IMR-90 (cell line): ENCODE measurements at regions not wholly inside any gene's neighbourhood (a gene's known extent, or its start where the extent isn't known, plus 50 kb on each side); places are given as distances from the start of the nearest gene placed in this dataset.

ENCODE experiments used
- ATAC-seq: fragments of 200-7000 bp; cut with Tn5 transposase; 2 replicates; pipeline ENCODE4 v1.9.1; 2020; ENCODE audit warnings: low read depth, mild to moderate bottlenecking, moderate library complexity
- BruUV-seq: library from RNA; stranded (reverse); fragments of 400-500 nt; replicated peaks from 2 replicates; lab custom pipeline; 2021; lab: Mats Ljungman, UMichigan
- CTCF ChIA-PET: fragments of 300-600 bp; formaldehyde crosslinking; extraction: SDS; loops from one replicate; lab custom pipeline; 2021; ENCODE audit warnings: antibody characterized with exemption; lab: Yijun Ruan, JAX
- POLR2A ChIA-PET: fragments of 300-600 bp; sonication (Branson Sonifier 250); formaldehyde crosslinking; loops from one replicate; lab custom pipeline; 2022; ENCODE audit warnings: antibody characterized with exemption; ENCODE audit not compliant: unreplicated experiment; lab: Charles Lee
- DNase-seq: peaks from one replicate; pipeline ENCODE4 v3.0.0; 2013
- H2AFZ ChIP-seq: replicated peaks from 2 replicates; pipeline ENCODE3; 2013; ENCODE audit warnings: low read length, mild to moderate bottlenecking; ENCODE audit not compliant: poor library complexity
- H2AK5ac ChIP-seq: 2 replicates; pipeline ENCODE4 v1.6.1; 2013; ENCODE audit warnings: low read depth, low read length, inconsistent platforms
- H2AK9ac ChIP-seq: replicated peaks from 2 replicates; pipeline ENCODE3; 2013; ENCODE audit warnings: mild to moderate bottlenecking, low read depth, low read length, moderate library complexity; ENCODE audit not compliant: poor library complexity
- H2BK120ac ChIP-seq: 2 replicates; pipeline ENCODE4 v1.6.1; 2013; ENCODE audit warnings: low read depth, low read length, inconsistent platforms
- H2BK15ac ChIP-seq: 3 replicates; pipeline ENCODE4 v1.6.1; 2013; ENCODE audit warnings: low read depth, low read length, inconsistent platforms
- H2BK20ac ChIP-seq: 2 replicates; pipeline ENCODE4 v1.6.1; 2013; ENCODE audit warnings: low read depth, mild to moderate bottlenecking, inconsistent platforms, low read length, moderate library complexity
- H2BK5ac ChIP-seq: 2 replicates; pipeline ENCODE4 v1.6.1; 2013; ENCODE audit warnings: mild to moderate bottlenecking, low read depth, low read length, inconsistent platforms; ENCODE audit not compliant: poor library complexity, severe bottlenecking
- H3K14ac ChIP-seq: replicated peaks from 2 replicates; pipeline ENCODE4 v1.6.1; 2013; ENCODE audit warnings: low read depth, low read length, inconsistent platforms
- H3K18ac ChIP-seq: 2 replicates; pipeline ENCODE4 v1.6.1; 2013; ENCODE audit warnings: low read depth, low read length, control low read depth
- H3K23ac ChIP-seq: 2 replicates; pipeline ENCODE4 v1.6.1; 2013; ENCODE audit warnings: low read depth, low read length, inconsistent platforms
- H3K27ac ChIP-seq: 2 replicates; pipeline ENCODE4 v1.5.1; 2013; ENCODE audit warnings: mild to moderate bottlenecking, control low read depth, low read length; ENCODE audit not compliant: insufficient read depth
- H3K27me3 ChIP-seq: 2 replicates; pipeline ENCODE4 v1.6.1; 2013; ENCODE audit warnings: low read length; ENCODE audit not compliant: control insufficient read depth, insufficient read depth
- H3K36me3 ChIP-seq: 2 replicates; pipeline ENCODE4 v1.6.1; 2013; ENCODE audit warnings: low read length, mixed read lengths; ENCODE audit not compliant: control insufficient read depth, insufficient read depth
- H3K4ac ChIP-seq: 2 replicates; pipeline ENCODE4 v1.6.1; 2013; ENCODE audit warnings: low read depth, low read length, inconsistent platforms
- H3K4me1 ChIP-seq: 2 replicates; pipeline ENCODE4 v1.6.1; 2013; ENCODE audit warnings: low read length, mixed read lengths; ENCODE audit not compliant: control insufficient read depth, insufficient read depth
- H3K4me2 ChIP-seq: 2 replicates; pipeline ENCODE4 v1.6.1; 2013; ENCODE audit warnings: low read depth, mild to moderate bottlenecking, control low read depth, low read length, moderate library complexity
- H3K4me3 ChIP-seq: 2 replicates; pipeline ENCODE4 v1.5.1; 2013; ENCODE audit warnings: low read depth, mild to moderate bottlenecking, control low read depth, low read length, moderate library complexity; ENCODE audit not compliant: insufficient read depth
- H3K56ac ChIP-seq: 2 replicates; pipeline ENCODE4 v1.6.1; 2013; ENCODE audit warnings: low read length, inconsistent platforms; ENCODE audit not compliant: insufficient read depth; ENCODE audit errors: extremely low read depth
- H3K79me1 ChIP-seq, 2 experiments: 2 replicates each; pipeline ENCODE4 v1.6.1; 2013; ENCODE audit warnings: low read length in 2 of 2, inconsistent platforms in 1 of 2, low read depth in 1 of 2
- H3K9ac ChIP-seq: 2 replicates; pipeline ENCODE4 v1.6.1; 2013; ENCODE audit warnings: low read depth, low read length, control low read depth
- H3K9me1 ChIP-seq: 2 replicates; pipeline ENCODE4 v1.6.1; 2013; ENCODE audit warnings: low read length, inconsistent platforms; ENCODE audit not compliant: insufficient read depth
- H3K9me3 ChIP-seq: 2 replicates; pipeline ENCODE4 v1.6.1; 2013; ENCODE audit warnings: low read length; ENCODE audit not compliant: control insufficient read depth, insufficient read depth
- H4K20me1 ChIP-seq: 2 replicates; pipeline ENCODE4 v1.6.1; 2013; ENCODE audit warnings: low read length, inconsistent platforms; ENCODE audit not compliant: insufficient read depth
- H4K5ac ChIP-seq: 2 replicates; pipeline ENCODE4 v1.6.1; 2013; ENCODE audit warnings: mild to moderate bottlenecking, low read depth, low read length, control low read depth
- H4K8ac ChIP-seq, 2 experiments: 2 replicates each; pipeline ENCODE4 v1.6.1; 2013; ENCODE audit warnings: low read depth in 2 of 2, low read length in 2 of 2, control low read depth in 1 of 2, inconsistent platforms in 1 of 2
- H4K91ac ChIP-seq: 2 replicates; pipeline ENCODE4 v1.6.1; 2013; ENCODE audit warnings: low read depth, low read length, inconsistent platforms; ENCODE audit not compliant: insufficient read depth
- BHLHE40 ChIP-seq: fragments of 150-350 bp; IDR thresholded peaks from 2 replicates; pipeline ENCODE4 v1.6.1; 2016; ENCODE audit warnings: mild to moderate bottlenecking, low read depth, low read length
- CEBPB ChIP-seq: IDR thresholded peaks from 2 replicates; pipeline ENCODE4 v1.6.1; 2012; ENCODE audit warnings: low read depth, low read length, improper control_type of control experiment
- CHD1 ChIP-seq: IDR thresholded peaks from 2 replicates; pipeline ENCODE4 v1.6.1; 2012; ENCODE audit warnings: low read depth, low read length, improper control_type of control experiment
- FOS ChIP-seq: fragments of 150-350 bp; IDR thresholded peaks from 2 replicates; pipeline ENCODE4 v1.6.1; 2016; ENCODE audit warnings: low read depth, low read length
- MAFK ChIP-seq: IDR thresholded peaks from 2 replicates; pipeline ENCODE4 v1.6.1; 2012; ENCODE audit warnings: low read depth, low read length, improper control_type of control experiment
- MAZ ChIP-seq: IDR thresholded peaks from 2 replicates; pipeline ENCODE4 v1.6.1; 2012; ENCODE audit warnings: low read depth, mild to moderate bottlenecking, low read length, improper control_type of control experiment, moderate library complexity, borderline replicate concordance
- MXI1 ChIP-seq: IDR thresholded peaks from 2 replicates; pipeline ENCODE4 v1.6.1; 2012; ENCODE audit warnings: low read depth, mild to moderate bottlenecking, low read length, moderate library complexity, borderline replicate concordance
- NFE2L2 ChIP-seq: fragments of 150-350 bp; IDR thresholded peaks from 2 replicates; pipeline ENCODE4 v1.6.1; 2016; ENCODE audit warnings: low read depth, mild to moderate bottlenecking, low read length
- POLR2A ChIP-seq: IDR thresholded peaks from 2 replicates; pipeline ENCODE4 v1.6.1; 2012; ENCODE audit warnings: mild to moderate bottlenecking, low read depth, low read length
- RAD21 ChIP-seq: IDR thresholded peaks from 2 replicates; pipeline ENCODE4 v1.6.1; 2012; ENCODE audit warnings: low read length, improper control_type of control experiment
- RCOR1 ChIP-seq: IDR thresholded peaks from 2 replicates; pipeline ENCODE4 v1.6.1; 2012; ENCODE audit warnings: mild to moderate bottlenecking, low read length, improper control_type of control experiment; ENCODE audit not compliant: insufficient replicate concordance
- RFX5 ChIP-seq: IDR thresholded peaks from 2 replicates; pipeline ENCODE4 v1.8.0; 2012; ENCODE audit warnings: low read depth, mild to moderate bottlenecking, low read length, moderate library complexity
- SMC3 ChIP-seq: fragments of 150-350 bp; IDR thresholded peaks from 2 replicates; pipeline ENCODE4 v1.6.1; 2016; ENCODE audit warnings: low read depth, mild to moderate bottlenecking, antibody characterized with exemption, low read length, moderate library complexity
- WGBS, 2 experiments: methylation state at CpG; one replicate each; pipeline versions ENCODE4 v1.1.5 to v1.1.7; 2013; ENCODE audit warnings: missing lambda C conversion rate in 2 of 2; ENCODE audit not compliant: insufficient read length in 1 of 2; ENCODE audit errors: extremely low coverage in 2 of 2; 5-methylcytosine and 5-hydroxymethylcytosine counted together
- dilution Hi-C: fragments of 300-500 bp; cut with HindIII; formaldehyde crosslinking; loops from one replicate; pipeline ENCODE4 v1.14.3; 2018; ENCODE audit warnings: low sequenced_read_pairs; ENCODE audit not compliant: unreplicated experiment
- in situ Hi-C: fragments of 300-500 bp; cut with MboI; formaldehyde crosslinking; loops from 3 replicates; pipeline ENCODE4 v1.14.3; 2019; ENCODE audit warnings: low sequenced_read_pairs, inconsistent platforms, mixed read lengths
- intact Hi-C: fragments of 100-400 bp; cut with micrococcal nuclease; formaldehyde crosslinking; loops from 2 replicates; pipeline ENCODE4 v1.10.0; 2022
- TF ChIP-seq, protein P1 (sequence below): conservative IDR thresholded peaks from 2 replicates; pipeline ENCODE4 v1.5.1; 2012; ENCODE audit warnings: mild to moderate bottlenecking, low read depth, low read length, improper control_type of control experiment
- TF ChIP-seq, protein P2 (sequence below): fragments of 150-350 bp; IDR thresholded peaks from 2 replicates; pipeline ENCODE4 v1.6.1; 2017; ENCODE audit warnings: mild to moderate bottlenecking, antibody characterized with exemption, low read length, low read depth
- TF ChIP-seq, protein P3 (sequence below): fragments of 150-350 bp; IDR thresholded peaks from 2 replicates; pipeline ENCODE4 v1.6.1; 2016; ENCODE audit warnings: low read depth, mild to moderate bottlenecking, low read length, moderate library complexity, borderline replicate concordance

DNA sequence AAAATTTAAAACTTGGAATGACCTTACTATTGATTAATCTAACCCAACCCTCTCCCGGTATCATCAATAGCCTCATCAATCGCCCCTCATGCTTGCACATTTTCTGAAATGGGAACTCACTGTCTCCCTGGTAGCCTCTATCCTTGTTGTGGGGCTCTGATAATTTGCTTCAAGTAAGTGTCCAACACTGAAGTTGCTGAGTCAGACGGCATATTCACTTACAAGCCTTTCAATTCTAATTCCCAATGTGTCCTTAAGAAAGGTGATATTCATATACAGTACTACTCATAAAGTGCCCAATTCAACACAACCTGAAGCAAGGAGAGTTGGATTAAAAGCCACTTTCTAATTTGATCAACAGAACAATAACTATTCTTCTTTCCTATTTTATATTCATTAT lies 1146.1 kb upstream of the TMEM132C start:
- CTCF ChIA-PET: no interaction called here
- 40% methylated on average over 2 of the region's 3 CpGs; no CpG with 5 or more reads in 1 of the 2 experiments for WGBS, 2 experiments
- BruUV-seq: no TSS peak

More for the DNA sequence above, 1146.1 kb upstream of the TMEM132C start:
- no peak overlapping the region for H2BK5ac ChIP-seq
- no peak overlapping the region for H3K18ac ChIP-seq
- no peak overlapping the region for H4K8ac ChIP-seq
- H3K4me3 ChIP-seq: no peak overlapping the region
- peaks cover 7% of the 10 kb centered on the region for H3K9me3 ChIP-seq
- POLR2A ChIA-PET: no interaction called here
- H3K14ac ChIP-seq: no peak overlapping the region
- H3K36me3 ChIP-seq: no peaks in the 10 kb centered on the region
- H2AK9ac ChIP-seq: no peak overlapping the region
- no peak overlapping the region for H3K27ac ChIP-seq
- no peaks in the 10 kb centered on the region for H3K9me1 ChIP-seq
- intact Hi-C loops: no loop called here
- no peak for TF ChIP-seq POLR2A
- TF ChIP-seq BHLHE40: no peak
- no peak for TF ChIP-seq RFX5
- no peak for TF ChIP-seq RCOR1
- no peak for TF ChIP-seq CHD1
- no peak for TF ChIP-seq SMC3
- no peak for TF ChIP-seq FOS
- TF ChIP-seq CEBPB: no peak
- TF ChIP-seq MAFK: no peak
- TF ChIP-seq, protein P1, sequence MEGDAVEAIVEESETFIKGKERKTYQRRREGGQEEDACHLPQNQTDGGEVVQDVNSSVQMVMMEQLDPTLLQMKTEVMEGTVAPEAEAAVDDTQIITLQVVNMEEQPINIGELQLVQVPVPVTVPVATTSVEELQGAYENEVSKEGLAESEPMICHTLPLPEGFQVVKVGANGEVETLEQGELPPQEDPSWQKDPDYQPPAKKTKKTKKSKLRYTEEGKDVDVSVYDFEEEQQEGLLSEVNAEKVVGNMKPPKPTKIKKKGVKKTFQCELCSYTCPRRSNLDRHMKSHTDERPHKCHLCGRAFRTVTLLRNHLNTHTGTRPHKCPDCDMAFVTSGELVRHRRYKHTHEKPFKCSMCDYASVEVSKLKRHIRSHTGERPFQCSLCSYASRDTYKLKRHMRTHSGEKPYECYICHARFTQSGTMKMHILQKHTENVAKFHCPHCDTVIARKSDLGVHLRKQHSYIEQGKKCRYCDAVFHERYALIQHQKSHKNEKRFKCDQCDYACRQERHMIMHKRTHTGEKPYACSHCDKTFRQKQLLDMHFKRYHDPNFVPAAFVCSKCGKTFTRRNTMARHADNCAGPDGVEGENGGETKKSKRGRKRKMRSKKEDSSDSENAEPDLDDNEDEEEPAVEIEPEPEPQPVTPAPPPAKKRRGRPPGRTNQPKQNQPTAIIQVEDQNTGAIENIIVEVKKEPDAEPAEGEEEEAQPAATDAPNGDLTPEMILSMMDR: no peak
- TF ChIP-seq MXI1: no peak
- TF ChIP-seq MAZ: no peak
- TF ChIP-seq, protein P2, sequence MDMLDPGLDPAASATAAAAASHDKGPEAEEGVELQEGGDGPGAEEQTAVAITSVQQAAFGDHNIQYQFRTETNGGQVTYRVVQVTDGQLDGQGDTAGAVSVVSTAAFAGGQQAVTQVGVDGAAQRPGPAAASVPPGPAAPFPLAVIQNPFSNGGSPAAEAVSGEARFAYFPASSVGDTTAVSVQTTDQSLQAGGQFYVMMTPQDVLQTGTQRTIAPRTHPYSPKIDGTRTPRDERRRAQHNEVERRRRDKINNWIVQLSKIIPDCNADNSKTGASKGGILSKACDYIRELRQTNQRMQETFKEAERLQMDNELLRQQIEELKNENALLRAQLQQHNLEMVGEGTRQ: no peak
- no peak for TF ChIP-seq NFE2L2
- TF ChIP-seq, protein P3, sequence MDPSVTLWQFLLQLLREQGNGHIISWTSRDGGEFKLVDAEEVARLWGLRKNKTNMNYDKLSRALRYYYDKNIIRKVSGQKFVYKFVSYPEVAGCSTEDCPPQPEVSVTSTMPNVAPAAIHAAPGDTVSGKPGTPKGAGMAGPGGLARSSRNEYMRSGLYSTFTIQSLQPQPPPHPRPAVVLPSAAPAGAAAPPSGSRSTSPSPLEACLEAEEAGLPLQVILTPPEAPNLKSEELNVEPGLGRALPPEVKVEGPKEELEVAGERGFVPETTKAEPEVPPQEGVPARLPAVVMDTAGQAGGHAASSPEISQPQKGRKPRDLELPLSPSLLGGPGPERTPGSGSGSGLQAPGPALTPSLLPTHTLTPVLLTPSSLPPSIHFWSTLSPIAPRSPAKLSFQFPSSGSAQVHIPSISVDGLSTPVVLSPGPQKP: no peak
- no peak for TF ChIP-seq RAD21
- H3K4ac ChIP-seq: no peak overlapping the region
- no peak overlapping the region for H2BK120ac ChIP-seq
- no peaks in the 10 kb centered on the region for H3K79me1 ChIP-seq
- no peaks in the 10 kb centered on the region for H3K4me1 ChIP-seq
- no peak overlapping the region for H4K5ac ChIP-seq
- in situ Hi-C loops: no loop called here
- DNase-seq (no peak), ATAC-seq (no peak)
- no peak overlapping the region for H2BK20ac ChIP-seq
- H3K9ac ChIP-seq: no peak overlapping the region
- H4K20me1 ChIP-seq: no peaks in the 10 kb centered on the region
- no peak overlapping the region for H2AFZ ChIP-seq
- H2AK5ac ChIP-seq: no peak overlapping the region
- H3K23ac ChIP-seq: no peak overlapping the region
- H4K91ac ChIP-seq: no peak overlapping the region
- no peak overlapping the region for H3K4me2 ChIP-seq
- H3K27me3 ChIP-seq: no peaks in the 10 kb centered on the region
- H2BK15ac ChIP-seq: no peak overlapping the region
- no peak overlapping the region for H3K56ac ChIP-seq
- dilution Hi-C loops: no loop called here
